ENCODE measurements at regions not wholly inside any gene's neighbourhood (a gene's known extent, or its start where the extent isn't known, plus 50 kb on each side); places are given as distances from the start of the nearest gene placed in this dataset.
"Not testable (repeated sequence)": the region's sequence is repeated elsewhere in the genome, so short reads cannot be mapped to it uniquely, and the experiment has no call there.

DNA sequence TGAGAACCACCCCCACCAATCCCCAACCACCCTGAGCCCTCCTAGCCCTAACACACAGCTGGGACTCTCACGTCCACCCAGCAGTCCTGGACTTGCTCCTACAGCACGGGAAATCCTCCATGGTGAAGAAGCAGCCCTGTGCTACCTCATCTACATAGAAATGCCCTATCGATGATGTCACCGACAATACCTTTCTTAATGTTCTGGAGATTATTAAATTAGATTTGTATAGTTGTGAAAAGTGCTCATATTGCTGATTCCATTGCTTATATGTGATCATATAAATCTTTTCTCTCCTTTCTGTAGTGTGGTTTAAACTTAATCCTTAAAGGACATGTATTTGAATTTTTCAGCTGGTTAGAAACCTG, 97.1 kb downstream of the PPIAL4G start:
- TF ChIP-seq, protein P1, sequence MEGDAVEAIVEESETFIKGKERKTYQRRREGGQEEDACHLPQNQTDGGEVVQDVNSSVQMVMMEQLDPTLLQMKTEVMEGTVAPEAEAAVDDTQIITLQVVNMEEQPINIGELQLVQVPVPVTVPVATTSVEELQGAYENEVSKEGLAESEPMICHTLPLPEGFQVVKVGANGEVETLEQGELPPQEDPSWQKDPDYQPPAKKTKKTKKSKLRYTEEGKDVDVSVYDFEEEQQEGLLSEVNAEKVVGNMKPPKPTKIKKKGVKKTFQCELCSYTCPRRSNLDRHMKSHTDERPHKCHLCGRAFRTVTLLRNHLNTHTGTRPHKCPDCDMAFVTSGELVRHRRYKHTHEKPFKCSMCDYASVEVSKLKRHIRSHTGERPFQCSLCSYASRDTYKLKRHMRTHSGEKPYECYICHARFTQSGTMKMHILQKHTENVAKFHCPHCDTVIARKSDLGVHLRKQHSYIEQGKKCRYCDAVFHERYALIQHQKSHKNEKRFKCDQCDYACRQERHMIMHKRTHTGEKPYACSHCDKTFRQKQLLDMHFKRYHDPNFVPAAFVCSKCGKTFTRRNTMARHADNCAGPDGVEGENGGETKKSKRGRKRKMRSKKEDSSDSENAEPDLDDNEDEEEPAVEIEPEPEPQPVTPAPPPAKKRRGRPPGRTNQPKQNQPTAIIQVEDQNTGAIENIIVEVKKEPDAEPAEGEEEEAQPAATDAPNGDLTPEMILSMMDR (IDR thresholded peaks at IDR 0.05), result not testable (repeated sequence)
- TF ChIP-seq POLR2A (IDR thresholded peaks at IDR 0.05), result not testable (repeated sequence)

All from testis (tissue), 2 donors.